ENCODE measurements at regions not wholly inside any gene's neighbourhood (a gene's known extent, or its start where the extent isn't known, plus 50 kb on each side); places are given as distances from the start of the nearest gene placed in this dataset.

- Histone ChIP-seq H3K9me3 (peaks cover 17% of the 10 kb centered on the region), H3K36me3 (ENCODE audit: low read depth) (no peaks in the 10 kb centered on the region), H3K4me3 (no peak overlapping the region), H3K4me1 (ENCODE audit: low read depth) (no peaks in the 10 kb centered on the region)
- DNase-seq (no peak), ATAC-seq (no peak)
- intact Hi-C loops (cut with DNase I, micrococcal nuclease) = no loop called here
- no peak for TF ChIP-seq CTCF (IDR thresholded peaks at IDR 0.05)
Measured at GRCh38 chr13:62932256-62932883, 1516.7 kb upstream of the PCDH20 start.

- intact Hi-C loops (cut with DNase I, micrococcal nuclease) = no loop called here
- TF ChIP-seq CTCF (IDR thresholded peaks at IDR 0.05) = no peak
- ATAC-seq = no peak
- Histone ChIP-seq H3K4me1 (ENCODE audit: low read depth) (no peaks in the 10 kb centered on the region), H3K36me3 (ENCODE audit: low read depth) (no peaks in the 10 kb centered on the region), H3K9me3 (peaks cover 17% of the 10 kb centered on the region), H3K4me3 (no peak overlapping the region)
- no peak for DNase-seq
Measured at GRCh38 chr13:62931853-62932252, 1516.2 kb upstream of the PCDH20 start.

- DNase-seq (no peak), ATAC-seq (no peak)
- Histone ChIP-seq H3K4me1 (ENCODE audit: low read depth) (no peaks in the 10 kb centered on the region), H3K9me3 (peaks cover 21% of the 10 kb centered on the region), H3K36me3 (ENCODE audit: low read depth) (no peaks in the 10 kb centered on the region), H3K4me3 (no peak overlapping the region)
- intact Hi-C loops (cut with DNase I, micrococcal nuclease) = no loop called here
- TF ChIP-seq CTCF (IDR thresholded peaks at IDR 0.05) = no peak
Measured at GRCh38 chr13:62924395-62924794, 1508.7 kb upstream of the PCDH20 start.

- H3K4me3 ChIP-seq = no peak overlapping the region
- H3K36me3 ChIP-seq (ENCODE audit: low read depth) = no peaks in the 10 kb centered on the region
- DNase-seq (no peak), ATAC-seq (no peak)
- no peak for TF ChIP-seq CTCF (IDR thresholded peaks at IDR 0.05)
- intact Hi-C loops (cut with DNase I, micrococcal nuclease) = no loop called here
- peaks cover 16% of the 10 kb centered on the region for H3K9me3 ChIP-seq
- no peaks in the 10 kb centered on the region for H3K4me1 ChIP-seq (ENCODE audit: low read depth)
Measured at GRCh38 chr13:62920159-62920558, 1504.5 kb upstream of the PCDH20 start.

- Histone ChIP-seq H3K4me3 (no peak overlapping the region), H3K4me1 (ENCODE audit: low read depth) (no peaks in the 10 kb centered on the region), H3K36me3 (ENCODE audit: low read depth) (no peaks in the 10 kb centered on the region), H3K9me3 (peaks cover 23% of the 10 kb centered on the region)
- ATAC-seq (no peak), DNase-seq (peak in 1 of 3 donors; percentile 37)
- intact Hi-C loops (cut with DNase I, micrococcal nuclease) = no loop called here
- no peak for TF ChIP-seq CTCF (IDR thresholded peaks at IDR 0.05)
Measured at GRCh38 chr13:62919491-62919890, 1503.8 kb upstream of the PCDH20 start.

Data from mucosa of descending colon (tissue), 3 donors.